ENCODE measurements at regions not wholly inside any gene's neighbourhood (a gene's known extent, or its start where the extent isn't known, plus 50 kb on each side); places are given as distances from the start of the nearest gene placed in this dataset.

DNA sequence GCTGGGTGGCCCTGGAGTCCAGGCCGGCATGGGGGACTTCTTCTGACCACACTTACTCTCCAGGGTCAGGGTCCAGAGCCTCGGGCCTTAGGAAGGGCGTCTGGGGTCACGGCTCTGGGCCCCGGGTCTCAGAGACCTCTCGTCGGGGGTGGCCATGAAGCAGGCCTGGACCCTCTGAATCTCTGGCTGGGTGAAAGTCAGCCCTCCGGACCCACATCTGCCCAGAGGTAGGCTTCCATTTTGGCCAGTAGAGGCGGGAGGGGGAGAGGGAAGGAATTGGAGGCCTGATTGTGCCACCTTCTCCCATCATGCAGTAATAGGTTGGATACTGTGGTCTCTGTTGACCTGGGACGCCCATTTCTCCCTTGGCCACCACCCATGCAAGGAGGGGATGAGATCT, 125.3 kb upstream of the GPC1 start:
- DNase-seq: no peak

- no peak for DNase-seq
Measured at GRCh38 chr2:240310645-240311044, 124.8 kb upstream of the GPC1 start.

DNA sequence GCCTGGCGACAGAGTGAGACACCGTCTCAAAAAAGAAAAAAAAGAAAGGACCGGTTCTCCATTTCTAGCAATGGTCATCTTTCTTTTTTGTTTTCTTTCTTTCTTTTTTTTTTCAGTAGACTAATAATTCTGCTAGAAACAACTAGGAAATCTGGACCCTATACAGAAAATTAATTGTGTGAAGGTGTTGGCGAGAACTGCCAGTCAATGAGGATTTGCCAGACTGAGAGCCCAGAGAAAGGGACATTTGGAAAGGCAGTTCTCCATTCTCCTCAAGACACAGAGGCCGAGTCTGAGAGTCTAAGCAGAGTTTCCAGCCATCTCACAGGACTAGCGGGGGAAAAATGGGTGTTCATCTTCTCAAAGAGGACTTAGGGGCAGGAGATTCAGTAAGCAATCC, 123.6 kb upstream of the GPC1 start:
- DNase-seq: no peak

DNA sequence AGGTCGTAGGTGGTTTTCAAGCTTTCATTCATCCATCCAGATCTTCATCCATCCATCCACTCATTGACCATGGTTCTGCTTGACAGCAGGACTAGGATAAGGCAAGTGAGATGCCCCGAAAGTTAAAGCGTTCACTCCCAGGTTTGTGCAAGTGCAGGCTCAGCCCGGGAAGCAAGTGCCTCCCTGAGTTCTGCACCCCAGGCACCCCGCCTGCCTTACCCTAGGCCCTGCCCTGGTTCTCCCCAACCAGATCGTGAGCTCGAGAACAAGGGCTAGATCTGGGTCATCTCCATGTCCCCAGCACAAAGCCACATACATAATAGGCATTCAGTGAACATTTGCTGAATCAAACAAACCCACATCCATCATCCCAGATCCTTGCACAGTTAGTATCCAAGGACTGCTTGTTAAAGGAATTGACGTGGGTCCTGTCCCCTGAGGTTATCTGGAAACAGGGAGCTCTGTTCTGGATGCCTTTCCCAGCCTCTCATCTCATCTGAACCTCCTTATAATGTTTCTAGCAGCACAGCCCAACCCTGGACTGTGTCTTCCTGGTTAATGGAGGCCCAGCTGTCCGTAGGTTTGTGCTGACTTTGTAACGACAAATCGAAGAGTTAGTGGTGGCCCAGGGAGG, 116.1 kb upstream of the GPC1 start:
- DNase-seq: no peak

DNA sequence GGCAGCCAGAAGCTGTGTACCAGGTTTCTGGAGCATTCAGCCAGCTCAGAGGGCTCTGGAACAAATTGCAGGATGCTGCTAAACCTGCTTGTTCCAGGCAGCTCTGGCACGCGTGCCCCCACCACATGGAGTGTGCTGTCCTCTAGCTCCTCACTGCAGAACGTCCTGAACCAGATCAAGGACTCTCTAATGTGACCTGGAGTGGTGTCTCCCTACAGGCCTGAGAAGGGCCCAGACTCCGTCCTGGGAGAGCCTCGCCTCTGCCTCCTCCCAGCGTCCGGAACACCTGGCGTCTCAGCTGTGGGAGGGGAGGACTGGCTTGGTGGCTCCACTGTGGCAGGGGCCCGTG, 115.6 kb upstream of the GPC1 start:
- DNase-seq: no peak

DNA sequence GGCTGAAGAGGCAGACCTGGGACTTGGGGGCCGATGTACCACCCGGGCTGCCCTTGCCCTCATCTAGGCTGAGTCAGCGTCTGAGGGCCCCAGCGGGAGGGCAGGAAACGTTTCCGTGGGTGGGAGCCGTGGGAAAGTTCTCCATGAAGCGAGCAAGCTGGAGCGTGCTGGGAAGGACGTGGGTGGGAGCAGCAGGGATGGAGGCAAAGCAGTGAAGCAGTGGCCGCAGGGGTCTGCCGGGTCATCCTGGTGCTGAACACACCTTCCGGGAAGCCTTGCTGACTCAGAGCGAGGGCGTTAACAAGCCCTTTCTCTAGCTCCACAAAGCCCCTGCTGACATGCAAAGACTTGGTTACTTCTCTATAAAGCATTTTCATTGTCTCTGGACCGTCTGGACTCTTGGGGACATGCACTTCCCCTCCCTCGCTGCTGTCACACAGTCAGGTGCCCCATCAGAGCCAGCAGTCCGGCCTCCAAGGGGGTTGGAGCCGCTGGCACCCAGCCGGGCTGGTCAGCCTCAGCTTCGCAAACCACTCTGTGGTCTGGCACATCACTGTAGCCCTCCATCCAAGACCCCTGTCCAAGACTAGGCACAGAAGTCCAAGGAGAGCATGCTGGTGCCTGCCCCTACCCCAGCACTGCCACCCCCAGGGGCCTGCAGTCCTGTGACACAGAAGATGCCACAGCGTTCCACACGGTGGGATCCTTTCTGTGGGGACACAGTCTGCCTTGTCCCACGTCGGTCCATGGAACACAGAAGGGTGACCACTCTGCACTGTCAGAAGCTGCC, 115.1 kb upstream of the GPC1 start:
- peak in 4 of 56 donors; percentile 8 to 53 (median 22) for DNase-seq

GRCh38 chr2:240322231-240322955, 113.1 kb upstream of the GPC1 start:
- no peak for DNase-seq

- no peak for DNase-seq
Measured at GRCh38 chr2:240322991-240323390, 112.5 kb upstream of the GPC1 start.

DNA sequence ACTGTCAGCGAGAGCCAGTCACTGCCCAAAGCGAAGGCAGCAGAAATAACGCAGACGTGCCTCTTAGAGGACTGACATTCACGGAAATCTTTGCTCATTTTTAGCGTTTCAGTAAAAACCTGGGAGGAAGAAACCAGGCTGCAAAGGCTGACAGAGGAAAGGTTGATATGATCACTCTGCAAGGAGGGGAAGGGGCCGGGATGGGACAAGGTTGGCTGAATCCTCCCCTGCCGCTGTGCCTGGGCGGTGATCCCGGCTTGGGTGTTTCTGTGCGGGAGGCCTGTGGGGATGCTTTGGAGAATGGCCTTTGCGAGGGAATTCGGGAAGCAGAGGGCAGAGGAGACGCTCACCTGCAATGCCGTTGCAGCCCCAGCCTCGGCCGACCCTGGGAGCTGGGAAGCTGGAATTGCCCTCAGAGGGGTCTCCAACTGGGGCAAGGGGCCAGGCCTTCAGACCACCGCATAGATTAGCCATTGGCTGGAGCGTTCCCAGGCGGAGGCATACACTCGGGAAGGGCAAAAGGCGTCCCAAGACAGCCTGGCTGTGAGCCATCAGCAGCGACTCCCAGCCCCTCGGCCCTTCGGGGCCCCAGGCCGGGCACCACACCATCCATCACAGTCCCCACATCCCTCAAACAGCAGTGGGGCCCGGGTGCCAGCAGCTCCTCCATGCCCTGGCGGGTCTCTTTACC, 111.7 kb upstream of the GPC1 start:
- no peak for DNase-seq

- no peak for DNase-seq
Measured at GRCh38 chr2:240324312-240325015, 111.0 kb upstream of the GPC1 start.

DNA sequence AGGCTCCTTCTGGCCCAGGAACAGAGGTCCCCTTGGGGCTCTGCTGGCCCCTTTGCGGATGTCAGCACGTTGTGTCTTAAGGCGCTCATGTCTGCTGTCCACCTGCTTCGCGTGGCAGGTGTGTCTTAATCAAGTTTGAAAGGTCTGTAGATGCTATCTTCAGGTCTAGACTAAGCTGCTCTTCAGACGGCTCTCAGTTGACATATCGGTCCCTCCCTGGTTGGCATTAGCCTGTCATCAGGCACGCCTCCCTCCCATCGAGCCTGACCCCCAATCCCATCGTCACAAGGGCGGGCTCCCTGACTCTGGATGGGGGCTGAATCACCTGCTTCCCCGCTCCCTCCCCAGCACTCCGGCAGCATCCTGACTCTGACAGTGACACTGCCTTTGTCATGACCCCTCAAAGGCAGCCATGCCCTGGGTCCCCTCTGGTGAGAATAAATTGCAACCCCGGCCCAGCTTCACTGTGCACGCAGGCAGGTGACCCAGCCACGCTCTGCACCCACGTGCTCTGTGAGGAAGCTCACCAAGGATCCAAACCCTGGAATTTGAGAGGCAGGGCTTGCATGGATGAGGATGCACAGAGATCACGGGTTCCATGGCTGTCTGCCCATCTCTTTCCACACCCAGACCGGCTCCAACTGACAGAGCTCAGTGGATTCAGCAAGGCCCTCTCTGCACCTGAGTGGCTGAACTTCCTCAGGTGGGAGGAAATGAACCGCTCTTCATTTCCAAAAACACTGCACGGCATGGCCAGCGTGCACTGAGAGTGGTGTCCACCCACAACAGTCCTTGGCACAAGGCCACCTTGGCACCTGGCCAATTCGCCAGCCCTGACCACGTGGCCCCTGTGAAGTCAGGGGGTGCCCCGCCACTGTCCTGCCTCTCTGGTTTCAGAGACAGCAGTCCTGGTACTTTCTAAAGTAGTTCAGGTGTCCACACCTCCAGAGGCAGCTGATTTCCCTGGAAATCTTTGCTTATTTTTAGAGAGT, 110.2 kb upstream of the GPC1 start:
- peak in 31 of 56 donors; percentile 5 to 84 (median 37) for DNase-seq

GRCh38 chr2:240326246-240326645, 109.2 kb upstream of the GPC1 start:
- DNase-seq: no peak

DNA sequence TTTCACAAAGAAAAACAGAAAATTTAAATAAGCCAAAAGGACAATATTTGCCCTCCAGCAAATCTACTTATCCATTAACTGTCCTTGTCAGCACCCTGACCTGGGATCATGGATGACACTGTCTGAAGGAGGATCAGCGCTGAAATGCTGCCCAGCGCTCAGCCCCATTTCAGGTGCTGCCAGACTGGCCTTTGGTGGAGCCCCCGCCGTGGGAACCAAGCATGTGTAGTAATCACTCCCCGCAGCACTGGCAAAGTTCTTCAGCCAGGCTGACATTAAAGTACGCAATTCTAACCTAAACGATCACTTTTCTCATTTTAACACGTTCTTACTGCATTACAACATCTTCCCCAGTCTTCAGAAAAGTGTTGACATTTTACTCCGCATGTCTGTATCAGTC, 108.6 kb upstream of the GPC1 start:
- no peak for DNase-seq

DNA sequence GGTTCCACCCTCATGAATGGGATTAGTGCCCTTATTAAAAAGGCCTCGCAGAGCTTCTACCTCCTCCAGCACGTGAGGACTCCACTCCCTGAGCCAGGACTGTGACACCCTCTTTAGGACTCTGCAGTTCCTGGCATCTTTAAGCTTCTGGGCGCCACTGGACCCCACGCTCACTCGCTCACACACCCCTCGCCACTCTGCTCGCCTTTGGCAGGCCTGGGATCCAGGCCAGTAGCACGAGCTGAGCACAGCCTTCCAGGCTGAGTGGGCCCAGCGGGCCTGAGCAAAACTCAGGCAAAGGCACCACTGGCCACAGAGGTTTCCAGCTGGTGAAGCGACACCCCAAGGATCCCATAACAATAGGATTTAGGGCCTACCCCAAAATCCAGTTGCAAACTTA, 107.9 kb upstream of the GPC1 start:
- no peak for DNase-seq

GRCh38 chr2:240328526-240328925, 106.9 kb upstream of the GPC1 start:
- no peak for DNase-seq

DNA sequence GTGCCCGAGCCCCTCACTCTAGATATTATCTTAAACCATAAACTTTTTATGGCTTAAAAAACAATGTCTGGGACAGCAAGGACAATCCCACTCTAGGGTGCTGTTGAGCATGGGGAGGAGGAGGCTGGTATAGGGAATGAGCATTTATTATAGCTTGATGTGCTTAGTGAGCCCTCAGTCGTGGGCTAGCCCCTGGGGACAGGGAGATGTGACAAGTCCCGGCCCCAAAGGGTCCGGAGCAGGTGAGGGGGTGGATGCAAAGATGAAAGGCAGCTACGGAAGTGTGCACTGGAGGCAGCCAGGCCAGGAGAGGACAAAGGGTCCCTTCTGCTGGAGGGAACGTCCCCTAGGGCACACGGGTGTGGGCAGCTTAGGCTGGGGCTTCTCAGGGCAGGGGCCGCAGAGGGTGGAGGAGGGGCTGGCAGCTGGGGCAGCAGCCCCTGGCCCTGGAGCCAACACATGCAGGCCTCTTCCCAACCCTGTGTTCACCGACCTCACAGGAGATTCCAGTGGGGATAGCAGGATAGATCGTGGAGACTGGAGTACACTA, 106.3 kb upstream of the GPC1 start:
- no peak for DNase-seq

DNA sequence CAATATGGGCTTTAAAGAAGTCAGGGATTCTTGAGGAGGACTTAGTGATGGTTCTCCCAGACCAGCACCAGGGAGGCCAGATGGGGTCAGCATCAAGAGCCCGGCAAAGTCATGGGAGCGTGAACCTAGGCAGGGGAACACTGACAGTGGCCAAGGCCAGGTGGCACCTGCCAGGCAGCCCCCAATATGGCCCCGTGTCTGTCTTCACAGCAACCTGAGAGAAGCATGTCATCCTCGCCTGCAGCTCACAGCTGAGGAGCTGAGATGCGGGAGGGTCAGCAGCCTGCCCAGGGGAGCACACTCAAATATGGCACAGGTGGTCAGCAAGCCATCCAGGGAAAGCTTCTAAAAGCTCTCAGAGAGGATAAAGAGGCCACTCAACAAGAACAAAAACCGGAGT, 105.7 kb upstream of the GPC1 start:
- no peak for DNase-seq

- DNase-seq: no peak
Measured at GRCh38 chr2:240333985-240334384, 101.5 kb upstream of the GPC1 start.

DNA sequence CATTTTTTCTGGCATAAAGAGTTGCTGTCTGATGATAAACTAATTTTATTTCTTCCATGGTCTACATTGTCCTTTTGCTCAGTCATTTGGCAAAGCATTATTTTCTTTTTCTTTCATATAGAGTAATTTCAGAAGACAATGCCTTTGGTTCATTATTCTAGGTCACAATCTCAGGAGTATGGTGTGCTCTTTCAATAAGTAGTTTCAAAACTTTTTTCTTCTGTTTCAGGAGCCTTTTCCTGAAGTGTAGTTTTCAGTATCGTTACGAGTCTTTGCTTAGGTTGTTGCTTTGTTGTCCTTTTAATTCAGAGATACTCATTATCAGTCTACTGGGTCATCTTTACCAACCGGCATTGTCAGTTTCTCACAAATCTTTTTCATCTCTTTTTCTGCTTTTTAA, 100.4 kb upstream of the GPC1 start:
- DNase-seq: no peak
